ENCODE measurements at regions not wholly inside any gene's neighbourhood (a gene's known extent, or its start where the extent isn't known, plus 50 kb on each side); places are given as distances from the start of the nearest gene placed in this dataset.

- Mint-ChIP-seq H3K27ac (no peak overlapping the region), H3K4me3 (no peak overlapping the region), H3K4me1 (no peaks in the 10 kb centered on the region), H3K9me3 (peaks cover 4% of the 10 kb centered on the region; the same call in 1 of the 3 replicates), H3K36me3 (ENCODE audit: low read depth) (no peaks in the 10 kb centered on the region), H3K27me3 (ENCODE audit: insufficient read depth, low read depth, poor library complexity) (no peaks in the 10 kb centered on the region)
- Histone ChIP-seq H3K4me1 (ENCODE audit: insufficient read depth) (no peaks in the 10 kb centered on the region), H3K27me3 (ENCODE audit: insufficient read depth) (no peaks in the 10 kb centered on the region), H3K27ac (ENCODE audit: low read depth) (no peak overlapping the region), H3K79me2 (replicated peaks; ENCODE audit: insufficient read depth) (no peaks in the 10 kb centered on the region), H3F3A (replicated peaks; ENCODE audit: low read depth) (no peaks in the 10 kb centered on the region), H3K36me3 (ENCODE audit: insufficient read depth) (no peaks in the 10 kb centered on the region), H3K4me3 (no peak overlapping the region), H4K20me1 (replicated peaks; ENCODE audit: insufficient read depth) (no peaks in the 10 kb centered on the region), H3K4me2 (no peak overlapping the region), H2AFZ (no peak overlapping the region), H3K9me2 (ENCODE audit: insufficient read depth) (no peaks in the 10 kb centered on the region; the same call in 1 of the 2 replicates)
- DNase-seq (ENCODE audit: low spot score) (no peak), ATAC-seq (no peak)
- TF ChIP-seq POLR2AphosphoS5 (IDR thresholded peaks at IDR 0.05; ENCODE audit: low read depth) (no peak), CTCF (conservative IDR thresholded peaks at IDR 0.05; ENCODE audit: low read depth in 2 of 2) (no peak)
These were observed 972.3 kb upstream of the DDX18 start for GRCh38 chr2:116842164-116842563.

- Mint-ChIP-seq H3K27ac (no peak overlapping the region), H3K36me3 (ENCODE audit: low read depth) (0 out of 3 replicates have a peak, but pooled peaks cover 4% of the 10 kb centered on the region), H3K4me1 (no peaks in the 10 kb centered on the region; the same call in 2 of the 3 replicates), H3K9me3 (peaks cover 17% of the 10 kb centered on the region; the same call in 2 of the 3 replicates), H3K27me3 (ENCODE audit: insufficient read depth, low read depth, poor library complexity) (no peaks in the 10 kb centered on the region), H3K4me3 (no peak overlapping the region)
- H3K4me1 ChIP-seq (ENCODE audit: insufficient read depth): no peaks in the 10 kb centered on the region
- no peaks in the 10 kb centered on the region for H3F3A ChIP-seq (replicated peaks; ENCODE audit: low read depth)
- H3K27ac ChIP-seq (ENCODE audit: low read depth): no peak overlapping the region
- DNase-seq (ENCODE audit: low spot score) (no peak), ATAC-seq (no peak)
- H3K36me3 ChIP-seq (ENCODE audit: insufficient read depth): no peaks in the 10 kb centered on the region
- H3K4me2 ChIP-seq: no peak overlapping the region
- H3K27me3 ChIP-seq (ENCODE audit: insufficient read depth): no peaks in the 10 kb centered on the region
- H3K9me2 ChIP-seq (ENCODE audit: insufficient read depth): no peaks in the 10 kb centered on the region
- no peak overlapping the region for H3K4me3 ChIP-seq
- no peak overlapping the region for H2AFZ ChIP-seq
- no peaks in the 10 kb centered on the region for H3K79me2 ChIP-seq (replicated peaks; ENCODE audit: insufficient read depth)
- H4K20me1 ChIP-seq (replicated peaks; ENCODE audit: insufficient read depth): no peaks in the 10 kb centered on the region
- TF ChIP-seq REST (IDR thresholded peaks at IDR 0.05; ENCODE audit: unreplicated experiment) (no peak), ETS1 (IDR thresholded peaks at IDR 0.05) (no peak), CREB1 (CRISPR knock-in tag; IDR thresholded peaks at IDR 0.05; ENCODE audit: low read depth) (no peak), ZNF331 (CRISPR knock-in tag; IDR thresholded peaks at IDR 0.05; ENCODE audit: low read depth) (no peak), NANOG (IDR thresholded peaks at IDR 0.05; ENCODE audit: borderline replicate concordance) (no peak), ZNF114 (CRISPR knock-in tag; IDR thresholded peaks at IDR 0.05) (no peak), EZH2phosphoT487 (IDR thresholded peaks at IDR 0.05; ENCODE audit: unreplicated experiment) (no peak), POLR2AphosphoS5 (IDR thresholded peaks at IDR 0.05; ENCODE audit: low read depth) (no peak), ZNF462 (CRISPR knock-in tag; IDR thresholded peaks at IDR 0.05) (no peak)
These were observed 954.8 kb upstream of the DDX18 start for GRCh38 chr2:116859708-116860107.
